ENCODE measurements at regions not wholly inside any gene's neighbourhood (a gene's known extent, or its start where the extent isn't known, plus 50 kb on each side); places are given as distances from the start of the nearest gene placed in this dataset.

- TF ChIP-seq POLR2A (IDR thresholded peaks at IDR 0.05) (no peak), CTCF (IDR thresholded peaks at IDR 0.05) (no peak)
Observed at GRCh38 chr15:98408231-98408630, 240.1 kb upstream of the IGF1R start.
